Amygdala (tissue), 56 donors: ENCODE measurements at regions not wholly inside any gene's neighbourhood (a gene's known extent, or its start where the extent isn't known, plus 50 kb on each side); places are given as distances from the start of the nearest gene placed in this dataset.
"Not testable (repeated sequence)": the region's sequence is repeated elsewhere in the genome, so short reads cannot be mapped to it uniquely, and the experiment has no call there.

ENCODE experiments used
- DNase-seq, 56 donors: peaks; one replicate each; lab custom pipeline; 2025; lab: John Stamatoyannopoulos, UW

DNA sequence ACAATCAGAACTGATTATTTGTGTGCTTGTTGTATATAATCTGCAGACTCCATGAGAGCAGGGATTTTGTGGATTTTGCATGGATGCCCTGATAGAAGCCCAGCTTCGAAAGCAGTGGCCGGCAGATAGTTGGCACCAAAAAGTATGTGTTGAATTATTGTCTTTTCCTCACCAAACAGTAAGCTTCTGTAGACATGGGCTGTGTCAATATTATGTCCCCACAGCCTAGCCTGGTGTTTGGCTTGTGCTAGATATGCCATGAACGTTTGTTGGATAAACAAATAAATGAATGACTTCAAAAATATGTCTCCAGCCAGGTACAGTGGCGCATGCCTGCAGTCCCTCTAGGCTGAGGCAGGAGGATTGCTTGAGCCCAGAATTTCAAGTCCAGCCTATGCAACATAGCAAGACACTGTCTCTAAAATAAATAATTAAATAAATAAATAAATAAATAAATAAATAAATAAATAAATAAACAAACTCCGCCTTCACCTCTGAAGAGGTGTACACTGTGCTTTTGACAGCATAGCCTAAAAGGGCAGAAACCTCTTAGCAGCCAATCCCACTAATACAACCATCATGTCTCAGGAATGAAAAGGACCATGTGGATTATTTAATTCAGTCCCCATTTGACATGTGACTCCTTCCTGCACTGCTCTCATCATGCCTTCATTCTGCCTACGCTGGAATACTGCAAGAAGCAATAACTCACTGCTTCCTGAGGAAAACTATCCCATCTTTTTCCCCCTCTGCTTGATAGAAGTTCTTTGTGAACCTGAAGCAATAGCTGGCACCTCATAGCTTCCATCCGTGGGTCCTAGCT is 335.2 kb downstream of the FBXW7 start:
- no peak for DNase-seq

DNA sequence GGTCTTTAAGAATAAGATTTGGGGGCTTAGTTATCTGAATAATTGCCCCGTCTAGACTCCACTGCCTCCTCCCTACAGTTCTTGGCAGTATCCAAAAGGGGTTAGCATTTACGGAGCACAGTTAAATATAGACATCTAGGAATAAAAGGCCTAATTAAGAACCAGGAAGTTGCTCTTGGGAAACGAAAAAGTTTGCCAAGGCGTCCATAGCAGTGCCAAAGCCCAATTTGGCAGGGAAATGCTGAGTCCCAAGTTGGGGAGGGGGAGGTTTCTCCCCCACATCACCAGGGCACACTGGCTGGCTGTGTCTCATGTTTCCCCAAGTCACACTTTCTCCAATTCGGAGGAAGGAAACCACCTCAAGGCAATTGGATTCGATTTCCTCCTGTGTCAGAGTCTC is 338.7 kb downstream of the FBXW7 start:
- peak in 36 of 56 donors; percentile 2 to 64 (median 14) for DNase-seq

DNA sequence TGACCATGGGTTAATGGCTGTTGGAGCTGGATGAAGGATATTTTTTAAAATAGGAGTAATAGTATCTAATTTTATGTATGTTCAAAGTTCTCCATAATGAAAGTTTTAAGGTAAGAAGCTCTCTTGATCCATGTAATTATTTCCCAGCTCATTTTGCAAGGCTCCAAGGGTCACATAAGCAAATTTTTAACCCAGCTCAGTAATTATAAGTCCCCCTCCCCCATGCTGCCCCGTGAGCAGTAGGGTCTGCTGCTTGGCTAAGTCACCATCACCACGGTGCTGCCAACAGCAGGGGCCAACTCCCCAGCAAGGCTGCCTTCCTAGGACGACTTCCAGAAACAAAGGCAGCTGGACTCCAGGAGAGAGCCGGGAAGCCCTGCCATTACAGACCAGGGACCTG is 340.0 kb downstream of the FBXW7 start:
- peak in 4 of 56 donors; percentile 1 to 10 (median 7) for DNase-seq

DNA sequence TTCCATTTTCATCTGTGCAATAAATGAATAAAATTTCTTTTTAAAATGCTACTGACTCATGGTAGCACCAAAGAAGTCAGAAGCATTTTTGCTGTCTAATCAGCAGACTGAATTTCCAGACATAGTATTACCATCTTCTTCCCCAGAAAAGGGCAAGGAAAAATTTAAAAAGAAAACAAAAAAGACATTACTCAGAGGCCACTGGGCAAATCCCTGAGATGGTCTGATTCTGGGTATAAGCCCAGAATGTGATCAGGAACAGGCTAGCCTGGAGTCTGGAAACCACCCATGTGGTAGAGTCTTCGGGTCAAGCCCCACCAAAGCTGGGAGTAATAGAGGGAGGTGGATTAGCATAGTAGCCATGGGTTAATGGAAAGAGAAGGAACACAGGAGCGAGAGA is 342.8 kb downstream of the FBXW7 start:
- no peak for DNase-seq

DNA sequence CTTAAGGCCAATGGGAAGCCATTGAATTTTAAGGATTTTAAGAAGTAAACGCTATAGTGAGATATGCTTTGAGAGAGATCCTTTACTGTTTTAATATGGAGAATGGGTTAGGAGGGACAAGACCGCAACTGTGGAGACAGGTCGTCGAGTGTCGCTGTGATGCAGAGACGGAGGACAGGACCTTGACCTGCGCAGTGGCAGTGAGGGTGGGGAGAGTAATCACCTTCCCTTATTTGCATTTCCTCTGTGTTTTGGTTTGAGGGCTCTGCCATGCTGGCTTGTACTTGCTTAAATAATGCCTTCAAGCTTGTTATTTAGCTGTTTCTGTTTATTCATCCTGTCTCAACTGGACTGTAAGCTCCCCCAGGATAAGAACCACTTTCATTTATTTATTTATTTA is 345.0 kb downstream of the FBXW7 start:
- no peak for DNase-seq

DNA sequence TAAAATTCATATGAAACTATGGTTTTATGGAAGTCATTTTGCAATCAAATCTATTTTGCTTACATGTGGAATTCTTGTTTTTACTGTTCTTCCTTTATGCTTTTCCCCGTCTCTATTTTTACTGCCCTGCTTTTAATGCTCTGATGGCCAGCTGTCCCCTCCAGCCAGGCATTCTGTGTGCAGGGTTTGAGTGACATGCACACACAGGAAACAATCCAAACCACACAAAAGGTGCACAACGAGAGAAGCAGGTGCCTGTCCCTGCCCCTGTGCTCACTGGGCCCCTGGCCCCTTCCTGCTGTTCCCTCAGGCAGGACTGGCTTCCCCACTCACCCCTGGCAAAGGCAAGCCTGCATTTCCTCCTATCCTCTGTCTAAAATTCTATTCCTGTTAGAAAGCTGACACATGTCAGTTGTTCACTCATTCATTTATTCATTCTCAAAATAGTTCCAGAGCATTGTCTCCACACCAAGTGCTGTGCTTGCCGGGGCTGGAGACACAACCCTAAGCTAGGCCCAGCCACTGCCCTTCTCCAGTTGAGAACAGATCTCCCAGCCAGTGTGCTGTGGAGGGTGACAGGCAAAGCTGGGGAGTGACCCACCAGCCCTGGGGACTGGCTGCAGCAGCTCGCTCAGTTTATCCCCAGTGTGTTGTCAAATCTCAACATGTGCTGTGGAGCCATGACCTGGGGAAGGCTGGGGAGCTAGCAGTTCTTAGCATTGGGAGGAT is 346.3 kb downstream of the FBXW7 start:
- no peak for DNase-seq

DNA sequence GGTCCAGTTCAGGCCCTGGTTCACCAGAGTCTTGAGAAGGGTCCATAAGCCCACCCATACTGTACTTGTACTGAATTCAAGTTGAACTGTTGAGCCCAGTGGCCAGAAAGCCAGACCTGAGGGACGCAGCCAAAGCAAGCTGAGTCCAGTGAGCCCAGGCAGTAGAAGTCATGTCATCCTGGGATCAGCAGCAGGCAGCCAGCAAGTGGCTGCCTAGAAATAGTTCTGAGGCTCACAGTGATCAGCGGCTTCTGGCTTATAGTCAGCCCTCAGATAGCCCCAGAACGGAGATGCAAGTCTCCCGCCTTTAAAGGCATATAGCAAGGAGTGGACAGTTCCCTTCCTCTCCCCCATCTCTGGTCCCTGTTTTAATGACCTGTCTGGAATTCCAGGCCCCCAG is 347.1 kb downstream of the FBXW7 start:
- no peak for DNase-seq

DNA sequence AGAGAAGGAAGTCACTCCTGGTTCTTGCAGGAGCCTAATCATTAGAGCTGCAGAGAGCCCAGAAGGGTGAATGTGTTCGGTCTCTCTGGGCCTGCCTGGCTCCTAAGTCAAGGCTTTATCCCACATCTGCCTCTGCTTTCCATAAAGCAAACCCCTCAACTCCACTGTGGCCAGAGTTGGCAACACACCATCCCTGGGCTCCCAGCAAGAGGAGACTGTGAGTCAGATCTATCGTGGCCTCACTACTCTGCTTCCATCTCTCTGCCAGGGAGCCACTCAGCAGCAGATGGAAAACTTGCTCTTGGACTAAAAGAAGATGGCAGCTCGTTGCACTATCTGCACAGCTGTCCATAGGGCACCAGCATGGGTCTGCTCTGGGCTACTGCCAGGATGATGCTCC is 348.2 kb downstream of the FBXW7 start:
- no peak for DNase-seq

DNA sequence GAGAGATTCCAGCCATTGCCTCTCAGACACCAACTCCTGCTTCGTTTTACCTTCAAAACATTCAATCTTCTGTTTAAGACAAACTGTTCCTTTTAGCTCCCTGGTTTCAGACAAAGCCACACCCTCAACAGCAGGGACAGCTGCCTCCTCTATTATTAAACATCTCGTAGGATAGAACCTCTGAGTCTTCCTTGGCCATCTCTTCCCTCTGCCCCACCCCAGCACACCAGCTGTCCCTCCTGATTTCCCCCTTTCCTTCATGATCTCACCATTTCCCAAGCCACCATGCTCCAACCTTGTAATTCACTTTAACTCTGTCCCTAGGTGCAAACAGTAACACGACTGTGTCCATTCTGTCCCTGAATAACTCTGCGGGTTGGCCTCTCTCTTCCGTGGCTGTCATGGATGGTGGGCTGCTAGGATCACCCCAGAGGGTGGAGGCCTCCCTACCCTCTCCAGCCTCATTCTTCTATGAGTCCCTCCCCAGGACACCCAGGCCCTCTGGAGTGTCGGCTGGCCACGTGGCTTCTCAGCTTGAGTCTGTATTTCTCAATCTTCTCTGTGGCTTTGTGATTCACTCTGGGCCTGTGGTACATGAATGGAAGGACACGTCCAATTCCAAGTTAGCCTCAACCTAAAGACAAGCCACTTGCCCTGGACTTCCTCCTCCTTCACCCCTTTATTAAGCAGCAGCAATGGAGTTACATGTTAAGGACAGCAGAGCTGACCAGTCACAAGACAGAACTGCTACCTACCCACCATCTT is 349.9 kb downstream of the FBXW7 start:
- DNase-seq: no peak

DNA sequence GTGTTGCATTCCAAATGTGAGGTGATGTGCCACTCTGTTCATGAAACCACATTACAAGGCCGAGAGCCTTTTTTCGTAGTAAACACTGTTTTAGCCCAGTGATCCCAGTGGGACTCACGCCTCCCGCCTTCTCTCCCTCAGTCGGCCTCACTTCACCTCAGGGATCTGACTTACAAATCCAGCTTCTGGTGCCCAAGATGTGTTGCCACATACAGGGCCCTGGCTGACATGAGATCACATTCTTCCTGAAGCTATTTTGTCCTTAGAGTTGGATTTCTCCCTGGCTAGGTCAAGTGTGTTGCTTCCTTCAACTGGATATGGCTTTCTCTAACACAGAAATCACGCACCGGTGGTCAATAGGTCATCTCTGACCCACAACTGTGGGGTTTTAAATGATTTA is 354.7 kb downstream of the FBXW7 start:
- no peak for DNase-seq

DNA sequence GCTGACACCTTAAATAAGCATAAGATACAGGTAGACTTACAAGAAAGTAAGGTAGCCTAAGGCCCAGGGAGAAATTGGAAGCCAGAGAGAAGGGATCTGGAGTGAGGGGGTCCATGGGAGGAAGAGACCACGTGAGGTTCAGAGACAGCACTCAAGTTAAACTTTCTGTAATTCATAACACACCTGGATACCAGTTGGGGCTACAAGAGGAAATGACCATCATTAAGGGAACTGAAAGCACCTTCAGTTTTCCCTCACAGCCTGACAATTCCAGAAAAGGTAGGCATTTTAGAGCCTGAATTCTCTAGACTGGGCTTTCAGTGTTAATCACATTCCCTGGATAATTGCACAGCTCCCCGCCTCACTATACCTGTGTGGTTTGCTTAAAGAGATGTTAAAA is 355.5 kb downstream of the FBXW7 start:
- no peak for DNase-seq

DNA sequence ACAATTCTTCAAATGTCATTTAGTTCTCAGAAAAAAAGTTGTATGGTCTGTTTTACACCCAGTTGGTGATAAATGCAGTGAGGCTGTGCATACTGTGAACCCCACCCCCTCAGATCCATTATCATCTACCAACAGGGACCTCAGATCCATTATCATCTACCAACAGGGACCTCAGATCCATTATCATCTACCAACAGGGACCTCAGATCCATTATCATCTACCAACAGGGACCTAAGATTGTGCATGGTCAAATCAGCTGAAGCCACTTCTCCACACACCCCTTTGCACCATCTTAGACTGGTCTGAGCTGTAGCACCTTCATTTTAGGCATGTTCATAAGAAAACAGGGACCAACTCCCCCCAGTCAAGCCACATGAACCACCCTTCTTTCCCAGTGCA is 358.4 kb downstream of the FBXW7 start:
- not testable (repeated sequence) for DNase-seq

DNA sequence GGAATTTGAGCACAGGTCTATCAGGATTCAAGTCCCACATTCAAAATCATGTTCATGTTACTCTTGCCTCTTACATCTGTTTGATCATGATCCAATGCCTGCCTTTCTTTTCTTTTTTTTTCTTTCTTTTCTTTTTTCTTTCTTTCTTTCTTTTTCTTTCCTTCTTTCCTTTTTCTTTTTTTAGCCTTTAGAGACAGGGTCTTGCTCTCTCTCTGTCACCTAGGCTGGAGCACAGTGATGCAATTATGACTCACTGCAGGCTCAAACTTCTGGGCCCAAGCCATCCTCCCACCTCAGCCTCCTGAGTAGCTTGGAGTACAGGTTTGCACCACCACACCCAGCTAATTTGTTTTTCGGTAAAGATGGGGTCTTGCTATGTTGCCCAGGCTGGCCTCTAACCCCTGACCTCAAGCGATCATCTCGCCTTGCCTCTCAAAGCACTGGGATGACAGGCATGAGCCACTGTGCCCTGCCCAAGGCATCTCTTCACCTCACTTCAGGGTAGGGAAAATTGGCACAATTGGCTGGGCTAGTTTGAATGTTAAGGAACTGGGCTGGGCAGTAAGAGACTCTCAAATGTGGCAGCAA is 359.2 kb downstream of the FBXW7 start:
- DNase-seq: no peak

DNA sequence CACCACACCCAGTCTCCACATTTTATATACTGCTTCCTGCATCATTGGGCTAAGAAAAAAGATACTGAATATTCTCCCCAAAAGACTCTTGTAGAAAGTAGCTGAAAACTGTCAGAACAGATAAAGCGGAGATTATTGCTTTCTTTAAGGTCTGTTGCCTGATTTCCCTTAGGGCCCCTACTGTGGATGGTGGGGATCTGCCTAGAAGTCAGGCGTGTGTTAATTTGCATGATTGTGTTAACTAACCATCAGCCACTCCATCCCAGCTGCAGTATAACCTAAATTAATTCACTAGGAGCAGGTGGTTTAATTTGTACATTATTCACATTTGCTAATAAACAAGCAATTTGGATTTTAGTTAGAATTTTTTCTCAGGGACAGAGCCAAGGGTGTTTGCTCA is 360.3 kb downstream of the FBXW7 start:
- no peak for DNase-seq

DNA sequence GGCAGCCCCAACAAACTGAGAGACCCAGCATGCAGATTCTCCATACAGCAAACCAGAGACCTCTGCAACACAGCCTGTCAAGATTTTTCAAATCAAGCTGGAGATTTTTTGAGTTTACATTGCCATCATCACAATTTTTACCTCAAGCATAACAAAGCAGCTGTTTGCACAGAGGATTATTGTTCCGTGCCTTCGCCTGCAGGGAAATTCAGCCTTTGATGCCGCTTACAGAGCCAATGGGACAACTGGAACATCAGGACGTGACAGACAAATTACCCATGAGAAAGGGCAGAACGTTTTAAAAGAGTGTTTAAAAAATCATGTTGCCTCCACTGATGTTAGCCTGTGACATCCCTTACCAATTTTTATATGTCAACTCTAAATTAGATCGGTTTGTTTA is 363.7 kb downstream of the FBXW7 start:
- DNase-seq: no peak

DNA sequence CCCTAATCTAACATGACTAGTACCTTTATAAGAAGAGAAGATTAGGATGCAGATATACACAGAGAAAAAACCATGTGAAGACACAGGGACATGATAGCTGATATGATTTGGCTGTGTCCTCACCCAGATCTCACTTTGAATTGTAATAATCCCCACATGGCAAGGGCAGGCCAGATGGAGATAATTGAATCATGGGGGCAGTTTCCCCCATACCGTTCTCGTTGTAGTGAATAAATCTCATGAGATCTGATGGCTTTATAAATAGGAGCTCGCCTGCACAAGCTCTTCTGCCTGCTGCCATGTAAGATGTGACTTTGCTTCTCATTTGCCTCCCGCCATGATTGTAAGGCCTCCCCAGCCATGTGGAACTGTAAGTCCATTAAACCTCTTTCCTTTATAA is 364.3 kb downstream of the FBXW7 start:
- DNase-seq: no peak

DNA sequence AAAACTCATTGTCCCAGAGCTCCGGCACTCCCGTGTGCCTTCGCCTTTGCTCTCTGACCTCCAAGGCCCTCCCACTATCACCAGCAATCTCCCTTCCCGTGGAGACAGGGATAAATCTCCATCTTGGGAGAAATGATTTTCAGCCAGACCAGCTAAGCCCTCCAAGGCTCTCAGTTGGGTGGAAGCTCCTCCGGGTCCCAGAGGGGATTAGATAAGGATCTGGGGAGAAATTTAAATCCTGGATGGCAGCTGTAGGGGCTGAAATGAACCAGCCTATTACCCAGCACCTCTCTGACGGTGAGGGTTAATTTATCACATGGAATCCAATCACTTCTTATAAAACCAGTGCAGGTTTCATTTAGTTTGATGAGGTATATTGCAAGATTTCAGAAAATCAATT is 366.2 kb downstream of the FBXW7 start:
- no peak for DNase-seq

DNA sequence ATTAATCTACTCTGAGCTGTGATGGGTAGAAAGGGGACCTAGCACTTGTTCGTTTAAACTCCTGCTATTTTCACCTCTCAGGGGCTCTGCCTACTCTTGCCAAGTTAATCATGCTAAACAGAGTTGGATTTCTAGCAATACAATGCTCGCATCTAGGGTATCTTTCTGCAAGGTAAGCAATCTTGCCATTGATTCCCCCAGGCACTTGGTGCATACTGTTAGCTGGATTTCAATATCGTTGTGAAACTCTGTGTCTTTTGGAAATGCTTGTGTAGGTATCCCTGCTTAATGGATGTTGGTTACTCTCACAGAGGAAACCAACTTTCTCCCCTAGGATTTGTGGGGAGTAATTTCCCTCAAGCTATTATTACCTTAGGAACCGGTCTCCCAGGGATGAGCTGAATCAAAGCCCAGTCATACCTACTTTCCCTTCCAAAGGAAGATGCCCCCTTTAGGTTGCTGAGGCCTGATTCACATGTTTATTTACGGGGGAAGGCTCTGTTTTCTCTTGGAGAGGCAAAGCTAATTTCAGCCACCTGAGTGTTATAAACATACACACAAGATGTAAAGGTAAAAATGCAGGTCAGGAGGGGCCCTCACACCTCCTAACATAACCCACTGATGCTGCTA is 366.8 kb downstream of the FBXW7 start:
- no peak for DNase-seq

DNA sequence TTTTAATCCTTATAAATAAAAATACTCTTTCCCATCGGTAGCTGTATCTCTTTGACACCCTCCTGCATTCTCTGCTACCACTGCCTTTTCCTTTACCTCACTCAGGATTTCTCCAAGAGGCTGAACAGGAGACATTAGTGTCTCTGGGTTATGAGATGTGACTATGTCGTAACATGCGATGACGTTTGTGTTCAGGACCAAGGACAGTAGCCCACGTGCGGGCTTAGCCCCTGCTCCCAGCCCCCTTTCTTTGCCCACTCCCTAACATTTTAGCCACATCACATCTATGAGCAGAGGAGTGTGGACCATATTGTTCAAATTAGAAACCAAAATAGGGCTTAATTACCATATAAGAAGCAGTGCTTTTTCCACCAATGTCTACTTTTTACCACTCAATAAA is 369.3 kb downstream of the FBXW7 start:
- DNase-seq: no peak

DNA sequence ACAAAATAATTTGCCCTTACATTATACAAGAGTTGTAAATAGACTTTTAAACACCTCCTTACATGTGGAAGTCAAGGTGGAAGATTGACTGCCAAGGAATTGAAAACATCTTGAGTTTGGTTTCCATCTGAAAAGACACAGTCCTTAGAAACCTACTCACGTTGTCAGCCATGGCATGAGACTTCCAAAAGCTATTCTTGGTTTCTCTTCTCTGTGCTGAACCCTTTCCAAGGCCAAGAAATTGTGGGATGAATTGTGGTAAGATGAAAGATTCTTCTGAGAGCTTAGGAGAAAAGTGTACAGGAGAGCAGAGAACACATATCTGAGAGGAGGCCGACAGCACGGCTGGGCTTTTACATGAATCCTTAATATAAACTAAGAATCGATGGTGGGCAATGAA is 370.0 kb downstream of the FBXW7 start:
- no peak for DNase-seq

DNA sequence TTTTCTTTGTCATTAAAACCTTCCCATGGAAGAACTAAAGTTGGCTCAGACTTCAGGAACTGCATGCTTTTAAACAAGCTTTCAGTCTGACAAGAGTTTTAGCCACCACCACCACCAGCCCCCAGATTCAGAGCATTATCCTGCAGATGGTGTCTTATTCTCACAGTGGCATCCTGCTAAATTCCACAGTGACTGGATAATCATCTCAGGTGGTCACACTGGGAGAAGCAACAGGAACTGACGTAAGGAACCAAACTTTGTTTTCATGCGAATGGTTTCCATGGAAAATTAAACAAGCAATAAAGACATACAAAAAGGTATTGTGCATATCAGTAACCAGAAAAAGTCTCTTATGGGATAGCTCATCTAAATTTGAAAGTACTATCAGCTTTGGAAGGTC is 370.7 kb downstream of the FBXW7 start:
- no peak for DNase-seq
